IgD-negative memory B cell (primary cell): ENCODE measurements at regions not wholly inside any gene's neighbourhood (a gene's known extent, or its start where the extent isn't known, plus 50 kb on each side); places are given as distances from the start of the nearest gene placed in this dataset.

Experiments used
- H3K27ac Mint-ChIP-seq, 3 donors: one replicate each; pipeline ENCODE4 v1.8.0; 2020 to 2022; ENCODE audit warnings: mild to moderate bottlenecking in 3 of 3, mixed read lengths in 3 of 3, moderate library complexity in 1 of 3
- H3K27me3 Mint-ChIP-seq: one replicate; pipeline ENCODE4 v1.8.0; 2021; ENCODE audit warnings: mixed read lengths
- H3K36me3 Mint-ChIP-seq: one replicate; pipeline ENCODE4 v1.8.0; 2020; ENCODE audit warnings: mild to moderate bottlenecking, mixed read lengths
- H3K4me1 Mint-ChIP-seq, 3 donors: one replicate each; pipeline ENCODE4 v1.8.0; 2020 to 2022; ENCODE audit warnings: mixed read lengths in 3 of 3, mild to moderate bottlenecking in 1 of 3
- H3K4me3 Mint-ChIP-seq, 4 donors: one replicate each; pipeline ENCODE4 v1.8.0; 2020 to 2022; ENCODE audit warnings: mild to moderate bottlenecking in 4 of 4, mixed read lengths in 4 of 4, moderate library complexity in 3 of 4
- H3K9me3 Mint-ChIP-seq, 3 donors: one replicate each; pipeline ENCODE4 v1.8.0; 2020 to 2021; ENCODE audit warnings: mixed read lengths in 3 of 3, mild to moderate bottlenecking in 1 of 3

GRCh38 chr2:8456151-8457091, 225.4 kb upstream of the ID2 start:
- Mint-ChIP-seq H3K4me1 (peaks cover 5 to 9% (median 6%) of the 10 kb centered on the region in 3 donors), H3K36me3 (no peaks in the 10 kb centered on the region), H3K4me3 (peak overlapping the region in 2 of 4 donors; percentile 76 to 77), H3K9me3 (no peaks in the 10 kb centered on the region), H3K27ac (peak overlapping the region in 1 of 3 donors; percentile 25), H3K27me3 (peaks cover 48% of the 10 kb centered on the region)

GRCh38 chr2:8457092-8457481, 224.8 kb upstream of the ID2 start:
- H3K4me3 Mint-ChIP-seq: peak overlapping the region in 2 of 4 donors; percentile 13 to 84

GRCh38 chr2:8457699-8458502, 224.0 kb upstream of the ID2 start:
- peaks cover 5 to 9% (median 6%) of the 10 kb centered on the region in 3 donors for H3K4me1 Mint-ChIP-seq
- peak overlapping the region in 2 of 4 donors; percentile 6 to 84 for H3K4me3 Mint-ChIP-seq
- peaks cover 48% of the 10 kb centered on the region for H3K27me3 Mint-ChIP-seq
- no peak overlapping the region for H3K27ac Mint-ChIP-seq
- H3K9me3 Mint-ChIP-seq: no peaks in the 10 kb centered on the region
- no peaks in the 10 kb centered on the region for H3K36me3 Mint-ChIP-seq

More at GRCh38 chr2:8457092-8457481, 224.8 kb upstream of the ID2 start:
- H3K9me3 Mint-ChIP-seq: no peaks in the 10 kb centered on the region
- peaks cover 5 to 9% (median 6%) of the 10 kb centered on the region in 3 donors for H3K4me1 Mint-ChIP-seq
- H3K36me3 Mint-ChIP-seq: no peaks in the 10 kb centered on the region
- peaks cover 49% of the 10 kb centered on the region for H3K27me3 Mint-ChIP-seq
- H3K27ac Mint-ChIP-seq: no peak overlapping the region

GRCh38 chr2:8458503-8459459, 223.1 kb upstream of the ID2 start:
- H3K36me3 Mint-ChIP-seq: no peaks in the 10 kb centered on the region
- no peak overlapping the region for H3K27ac Mint-ChIP-seq
- peaks cover 48% of the 10 kb centered on the region for H3K27me3 Mint-ChIP-seq
- H3K9me3 Mint-ChIP-seq: no peaks in the 10 kb centered on the region
- H3K4me3 Mint-ChIP-seq: no peak overlapping the region
- H3K4me1 Mint-ChIP-seq: peaks cover 5 to 9% (median 6%) of the 10 kb centered on the region in 3 donors

GRCh38 chr2:8459474-8459873, 222.4 kb upstream of the ID2 start:
- no peaks in the 10 kb centered on the region for H3K9me3 Mint-ChIP-seq
- H3K4me3 Mint-ChIP-seq: no peak overlapping the region
- no peaks in the 10 kb centered on the region for H3K36me3 Mint-ChIP-seq
- peaks cover 5 to 9% (median 6%) of the 10 kb centered on the region in 3 donors for H3K4me1 Mint-ChIP-seq
- no peak overlapping the region for H3K27ac Mint-ChIP-seq
- H3K27me3 Mint-ChIP-seq: peaks cover 52% of the 10 kb centered on the region

GRCh38 chr2:8461341-8461740, 220.5 kb upstream of the ID2 start:
- peaks cover 3 to 9% (median 6%) of the 10 kb centered on the region in 3 donors for H3K4me1 Mint-ChIP-seq
- peaks cover 0 to 2% (median 0%) of the 10 kb centered on the region in 3 donors for H3K9me3 Mint-ChIP-seq
- H3K27ac Mint-ChIP-seq: no peak overlapping the region
- H3K36me3 Mint-ChIP-seq: peaks cover 2% of the 10 kb centered on the region
- H3K4me3 Mint-ChIP-seq: no peak overlapping the region
- H3K27me3 Mint-ChIP-seq: peaks cover 51% of the 10 kb centered on the region

- Mint-ChIP-seq H3K4me1 (peaks cover 3 to 9% (median 5%) of the 10 kb centered on the region in 3 donors), H3K9me3 (peaks cover 2 to 5% (median 5%) of the 10 kb centered on the region in 3 donors), H3K27ac (peak overlapping the region in 1 of 3 donors; percentile 82), H3K4me3 (no peak overlapping the region), H3K36me3 (peaks cover 2% of the 10 kb centered on the region), H3K27me3 (peaks cover 51% of the 10 kb centered on the region)
Observed at GRCh38 chr2:8462280-8462679, 219.6 kb upstream of the ID2 start.

- H3K27me3 Mint-ChIP-seq: peaks cover 46% of the 10 kb centered on the region
- peaks cover 5 to 9% (median 5%) of the 10 kb centered on the region in 3 donors for H3K9me3 Mint-ChIP-seq
- peak overlapping the region in 1 of 3 donors; percentile 82 for H3K27ac Mint-ChIP-seq
- H3K4me1 Mint-ChIP-seq: peaks cover 0 to 1% (median 0%) of the 10 kb centered on the region in 3 donors
- no peak overlapping the region for H3K4me3 Mint-ChIP-seq
- peaks cover 2% of the 10 kb centered on the region for H3K36me3 Mint-ChIP-seq
Observed at GRCh38 chr2:8462899-8463648, 218.8 kb upstream of the ID2 start.

GRCh38 chr2:8465560-8465959, 216.3 kb upstream of the ID2 start:
- Mint-ChIP-seq H3K36me3 (peaks cover 2% of the 10 kb centered on the region), H3K4me1 (no peaks in the 10 kb centered on the region), H3K27ac (no peak overlapping the region), H3K4me3 (no peak overlapping the region), H3K9me3 (peaks cover 5 to 9% (median 5%) of the 10 kb centered on the region in 3 donors), H3K27me3 (peaks cover 49% of the 10 kb centered on the region)

- Mint-ChIP-seq H3K36me3 (peaks cover 2% of the 10 kb centered on the region), H3K27ac (peak overlapping the region in 1 of 3 donors; percentile 35), H3K9me3 (peaks cover 5 to 9% (median 5%) of the 10 kb centered on the region in 3 donors), H3K4me1 (peaks cover 5 to 8% (median 7%) of the 10 kb centered on the region in 3 donors), H3K4me3 (no peak overlapping the region), H3K27me3 (peaks cover 58% of the 10 kb centered on the region)
Observed at GRCh38 chr2:8469709-8470493, 212.0 kb upstream of the ID2 start.

GRCh38 chr2:8472545-8473323, 209.1 kb upstream of the ID2 start:
- Mint-ChIP-seq H3K4me1 (peaks cover 27 to 29% (median 27%) of the 10 kb centered on the region in 3 donors), H3K36me3 (no peaks in the 10 kb centered on the region), H3K9me3 (peaks cover 0 to 3% (median under 1%) of the 10 kb centered on the region in 3 donors), H3K4me3 (peak overlapping the region in 2 of 4 donors; percentile 7 to 24), H3K27me3 (peaks cover 72% of the 10 kb centered on the region), H3K27ac (peak overlapping the region in 1 of 3 donors; percentile 55)

GRCh38 chr2:8475349-8476031, 206.4 kb upstream of the ID2 start:
- peaks cover 70% of the 10 kb centered on the region for H3K27me3 Mint-ChIP-seq
- H3K36me3 Mint-ChIP-seq: no peaks in the 10 kb centered on the region
- H3K4me3 Mint-ChIP-seq: peak overlapping the region in 1 of 4 donors; percentile 65
- H3K9me3 Mint-ChIP-seq: peaks cover 0 to 3% (median 0%) of the 10 kb centered on the region in 3 donors
- H3K4me1 Mint-ChIP-seq: peaks cover 34 to 38% (median 37%) of the 10 kb centered on the region in 3 donors
- peak overlapping the region in 2 of 3 donors; percentile 7 to 32 for H3K27ac Mint-ChIP-seq
